Heart left ventricle (tissue), 13 donors: ENCODE measurements at regions not wholly inside any gene's neighbourhood (a gene's known extent, or its start where the extent isn't known, plus 50 kb on each side); places are given as distances from the start of the nearest gene placed in this dataset.

ENCODE experiments used
- POLR2A ChIP-seq, 2 donors: fragments of 450-650 bp; IDR thresholded peaks; one replicate each; pipeline ENCODE4 v1.6.1; 2017; ENCODE audit warnings: antibody characterized with exemption in 2 of 2, mild to moderate bottlenecking in 2 of 2, moderate library complexity in 2 of 2
- TF ChIP-seq, protein P1 (sequence below), 12 donors: fragments of 200-600 bp; sonication (generic) in 4 of 12; IDR thresholded peaks; one replicate each; pipeline versions ENCODE4 v1.5.0 to v1.8.0; 2018 to 2022; ENCODE audit warnings: antibody characterized with exemption in 12 of 12, mild to moderate bottlenecking in 5 of 12
- donor health status: ischemic (EF 13 %, LVEDD 7.1; RV severe dilation, severe dysfunction).
- donor health status: DM: no; HTN: yes; CAD: no.
- donor health status: DM: no; HTN: no; CAD: no.
- donor health status: ischemic (EF 25% LVEDD 6.9; RV normal size, moderate dysfunction).
- donor health status: ischemic (EF 25% LVEDD 5.7; RV mildly dilated, moderate dysfunction).
- donor health status: ischemic (EF 35%, LVEDD 5.7; RV mildly dilated, moderate dysfunction).
- donor health status: nonischemic (EF 11% LVEDD 7.7; RV severe dilation, severe dysfunction).
- donor health status: DM: yes; HTN: yes; CAD: no.
- donor health status: PGD.
- donor health status: ischemic (EF 29% LVEDD 5.4; RV normal size, mild dysfunction).
- donor health status: nonischemic (EF 23%, LVEDD 6.1; RV moderate dilation, normal function).

DNA sequence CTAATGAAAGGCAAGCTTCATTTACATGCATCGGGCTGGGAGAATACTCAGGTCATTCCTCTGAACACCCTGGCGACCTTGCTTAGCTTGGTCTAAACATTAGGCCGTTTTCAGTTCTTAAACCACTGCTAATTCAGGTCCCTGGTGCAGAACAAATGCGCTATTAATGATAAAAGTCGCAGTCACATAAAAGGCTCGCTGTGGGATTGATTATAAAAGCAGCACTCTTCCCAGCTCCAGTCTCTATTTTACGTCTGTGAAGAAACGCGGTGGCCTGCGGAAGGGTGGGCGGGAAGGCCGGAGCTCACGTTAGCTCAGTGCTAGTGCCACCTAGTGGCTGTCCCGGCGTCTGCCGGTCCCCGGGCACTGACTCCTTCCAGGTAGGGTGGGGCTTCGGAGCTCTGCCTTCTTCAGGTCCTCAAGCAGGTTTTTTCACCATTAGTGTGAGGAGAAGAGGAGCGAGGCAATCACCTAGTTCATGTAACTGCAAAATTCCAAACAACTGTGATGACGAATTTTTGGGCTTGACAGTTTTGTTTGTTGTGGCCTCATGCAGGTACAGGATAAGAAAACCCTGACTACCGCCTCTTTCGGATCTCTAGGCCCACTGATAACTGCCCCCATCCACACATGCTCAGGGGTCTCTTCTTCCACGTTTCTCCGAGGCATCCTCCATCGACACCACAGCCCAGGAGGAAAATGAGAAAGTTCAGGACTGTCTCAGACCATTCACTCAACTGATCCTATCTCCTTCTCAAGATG lies 66.5 kb upstream of the CLMP start:
- TF ChIP-seq, protein P1, sequence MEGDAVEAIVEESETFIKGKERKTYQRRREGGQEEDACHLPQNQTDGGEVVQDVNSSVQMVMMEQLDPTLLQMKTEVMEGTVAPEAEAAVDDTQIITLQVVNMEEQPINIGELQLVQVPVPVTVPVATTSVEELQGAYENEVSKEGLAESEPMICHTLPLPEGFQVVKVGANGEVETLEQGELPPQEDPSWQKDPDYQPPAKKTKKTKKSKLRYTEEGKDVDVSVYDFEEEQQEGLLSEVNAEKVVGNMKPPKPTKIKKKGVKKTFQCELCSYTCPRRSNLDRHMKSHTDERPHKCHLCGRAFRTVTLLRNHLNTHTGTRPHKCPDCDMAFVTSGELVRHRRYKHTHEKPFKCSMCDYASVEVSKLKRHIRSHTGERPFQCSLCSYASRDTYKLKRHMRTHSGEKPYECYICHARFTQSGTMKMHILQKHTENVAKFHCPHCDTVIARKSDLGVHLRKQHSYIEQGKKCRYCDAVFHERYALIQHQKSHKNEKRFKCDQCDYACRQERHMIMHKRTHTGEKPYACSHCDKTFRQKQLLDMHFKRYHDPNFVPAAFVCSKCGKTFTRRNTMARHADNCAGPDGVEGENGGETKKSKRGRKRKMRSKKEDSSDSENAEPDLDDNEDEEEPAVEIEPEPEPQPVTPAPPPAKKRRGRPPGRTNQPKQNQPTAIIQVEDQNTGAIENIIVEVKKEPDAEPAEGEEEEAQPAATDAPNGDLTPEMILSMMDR (IDR thresholded peaks at IDR 0.05) = peak; percentile 86 to 95 (median 92)
- TF ChIP-seq POLR2A (IDR thresholded peaks at IDR 0.05) = no peak
